Islet precursor cell (in vitro differentiated cells): ENCODE measurements at regions not wholly inside any gene's neighbourhood (a gene's known extent, or its start where the extent isn't known, plus 50 kb on each side); places are given as distances from the start of the nearest gene placed in this dataset.

ENCODE experiments used
- DNase-seq: peaks from one replicate; pipeline ENCODE4 v3.0.0-alpha.2; 2018

- peak; percentile 25 for DNase-seq
These were observed 496.4 kb downstream of the BRD1 start for GRCh38 chr22:49331223-49331815.

- DNase-seq, result peak; percentile 31
These were observed 497.1 kb downstream of the BRD1 start for GRCh38 chr22:49330421-49331222.

GRCh38 chr22:49329636-49330035 lies 498.0 kb downstream of the BRD1 start:
- DNase-seq, result peak; percentile 34

- peak; percentile 47 for DNase-seq
These were observed 498.9 kb downstream of the BRD1 start for GRCh38 chr22:49328630-49329405.

GRCh38 chr22:49328118-49328475 lies 499.6 kb downstream of the BRD1 start:
- no peak for DNase-seq

- DNase-seq, result peak; percentile 38
These were observed 500.1 kb downstream of the BRD1 start for GRCh38 chr22:49327411-49328117.

GRCh38 chr22:49326558-49326957 lies 501.1 kb downstream of the BRD1 start:
- peak; percentile 14 for DNase-seq

- peak; percentile 45 for DNase-seq
These were observed 501.9 kb downstream of the BRD1 start for GRCh38 chr22:49325531-49326395.

GRCh38 chr22:49324527-49325491 lies 502.9 kb downstream of the BRD1 start:
- DNase-seq, result peak; percentile 44

GRCh38 chr22:49323751-49324415 lies 503.8 kb downstream of the BRD1 start:
- DNase-seq, result peak; percentile 41

- peak; percentile 41 for DNase-seq
These were observed 504.6 kb downstream of the BRD1 start for GRCh38 chr22:49322861-49323622.

- peak; percentile 16 for DNase-seq
These were observed 505.4 kb downstream of the BRD1 start for GRCh38 chr22:49322231-49322630.

GRCh38 chr22:49321477-49322055 lies 506.1 kb downstream of the BRD1 start:
- DNase-seq, result peak; percentile 50

GRCh38 chr22:49320714-49321476 lies 506.8 kb downstream of the BRD1 start:
- peak; percentile 23 for DNase-seq

- no peak for DNase-seq
These were observed 510.3 kb downstream of the BRD1 start for GRCh38 chr22:49317369-49317768.

GRCh38 chr22:49312601-49313000 lies 515.1 kb downstream of the BRD1 start:
- peak; percentile 11 for DNase-seq

GRCh38 chr22:49310354-49310753 lies 517.3 kb downstream of the BRD1 start:
- DNase-seq, result peak; percentile 16

- peak; percentile 30 for DNase-seq
These were observed 519.4 kb downstream of the BRD1 start for GRCh38 chr22:49308300-49308699.
